Fibroblast of mammary gland (primary cell): ENCODE measurements at regions not wholly inside any gene's neighbourhood (a gene's known extent, or its start where the extent isn't known, plus 50 kb on each side); places are given as distances from the start of the nearest gene placed in this dataset.
A peak's percentile ranks its signal among the peaks of the same experiment; 100 is the strongest.

Experiments used
- DNase-seq: peaks from one replicate; pipeline ENCODE4 v3.0.0-alpha.2; 2010; ENCODE audit warnings: low read depth
- H3K4me3 ChIP-seq: 2 replicates; pipeline ENCODE4 v1.5.1; 2011; ENCODE audit warnings: low read depth, mild to moderate bottlenecking, low read length, moderate library complexity; ENCODE audit not compliant: control insufficient read depth
- TF ChIP-seq, protein P1 (sequence below): conservative IDR thresholded peaks from 2 replicates; pipeline ENCODE4 v1.5.1; 2011; ENCODE audit warnings: low read depth, low read length, inconsistent platforms; ENCODE audit not compliant: control insufficient read depth, insufficient read depth

DNA sequence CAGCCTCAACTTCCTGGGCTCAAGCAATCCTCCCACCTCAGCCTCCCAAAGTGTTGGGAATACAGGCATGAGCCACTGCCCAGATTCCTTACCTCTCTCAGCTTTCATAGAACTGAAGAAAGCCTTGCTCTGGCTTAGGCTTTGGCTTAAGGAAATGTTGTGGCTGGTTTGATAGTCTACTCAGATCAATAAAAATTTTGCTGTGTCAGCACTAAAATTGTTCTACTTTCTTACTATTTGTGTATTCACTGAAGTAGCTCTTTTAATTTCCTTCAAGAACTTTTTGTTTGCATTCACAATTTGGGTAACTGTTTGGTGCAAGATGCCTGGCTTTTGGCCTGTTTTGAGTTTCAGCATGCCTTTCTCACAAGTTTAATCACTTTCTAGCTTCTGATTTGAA, 634.0 kb upstream of the FSHR start:
- TF ChIP-seq, protein P1, sequence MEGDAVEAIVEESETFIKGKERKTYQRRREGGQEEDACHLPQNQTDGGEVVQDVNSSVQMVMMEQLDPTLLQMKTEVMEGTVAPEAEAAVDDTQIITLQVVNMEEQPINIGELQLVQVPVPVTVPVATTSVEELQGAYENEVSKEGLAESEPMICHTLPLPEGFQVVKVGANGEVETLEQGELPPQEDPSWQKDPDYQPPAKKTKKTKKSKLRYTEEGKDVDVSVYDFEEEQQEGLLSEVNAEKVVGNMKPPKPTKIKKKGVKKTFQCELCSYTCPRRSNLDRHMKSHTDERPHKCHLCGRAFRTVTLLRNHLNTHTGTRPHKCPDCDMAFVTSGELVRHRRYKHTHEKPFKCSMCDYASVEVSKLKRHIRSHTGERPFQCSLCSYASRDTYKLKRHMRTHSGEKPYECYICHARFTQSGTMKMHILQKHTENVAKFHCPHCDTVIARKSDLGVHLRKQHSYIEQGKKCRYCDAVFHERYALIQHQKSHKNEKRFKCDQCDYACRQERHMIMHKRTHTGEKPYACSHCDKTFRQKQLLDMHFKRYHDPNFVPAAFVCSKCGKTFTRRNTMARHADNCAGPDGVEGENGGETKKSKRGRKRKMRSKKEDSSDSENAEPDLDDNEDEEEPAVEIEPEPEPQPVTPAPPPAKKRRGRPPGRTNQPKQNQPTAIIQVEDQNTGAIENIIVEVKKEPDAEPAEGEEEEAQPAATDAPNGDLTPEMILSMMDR = no peak

DNA sequence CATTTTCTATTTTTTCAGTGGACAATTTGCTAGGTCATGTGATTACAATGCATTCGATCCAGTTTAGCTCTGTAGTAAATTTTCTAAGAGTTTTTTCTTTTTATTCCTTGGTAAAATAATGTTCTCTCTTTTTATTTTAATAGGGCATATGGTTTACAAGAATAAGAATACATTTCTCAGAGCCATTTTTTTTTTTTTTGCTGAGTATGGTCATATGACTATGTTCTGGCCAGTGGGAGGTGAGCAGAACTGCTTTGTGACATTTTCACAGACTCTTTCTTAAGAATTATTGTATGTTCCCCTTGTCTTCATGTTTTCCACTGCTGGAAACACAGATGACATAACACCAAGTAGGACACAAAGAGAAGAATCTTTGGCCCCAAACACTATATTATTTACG, 626.6 kb upstream of the FSHR start:
- no peak for DNase-seq
- no peak overlapping the region for H3K4me3 ChIP-seq
- TF ChIP-seq, protein P1 = no peak

More for the DNA sequence above, 634.0 kb upstream of the FSHR start:
- no peak overlapping the region for H3K4me3 ChIP-seq
- no peak for DNase-seq

DNA sequence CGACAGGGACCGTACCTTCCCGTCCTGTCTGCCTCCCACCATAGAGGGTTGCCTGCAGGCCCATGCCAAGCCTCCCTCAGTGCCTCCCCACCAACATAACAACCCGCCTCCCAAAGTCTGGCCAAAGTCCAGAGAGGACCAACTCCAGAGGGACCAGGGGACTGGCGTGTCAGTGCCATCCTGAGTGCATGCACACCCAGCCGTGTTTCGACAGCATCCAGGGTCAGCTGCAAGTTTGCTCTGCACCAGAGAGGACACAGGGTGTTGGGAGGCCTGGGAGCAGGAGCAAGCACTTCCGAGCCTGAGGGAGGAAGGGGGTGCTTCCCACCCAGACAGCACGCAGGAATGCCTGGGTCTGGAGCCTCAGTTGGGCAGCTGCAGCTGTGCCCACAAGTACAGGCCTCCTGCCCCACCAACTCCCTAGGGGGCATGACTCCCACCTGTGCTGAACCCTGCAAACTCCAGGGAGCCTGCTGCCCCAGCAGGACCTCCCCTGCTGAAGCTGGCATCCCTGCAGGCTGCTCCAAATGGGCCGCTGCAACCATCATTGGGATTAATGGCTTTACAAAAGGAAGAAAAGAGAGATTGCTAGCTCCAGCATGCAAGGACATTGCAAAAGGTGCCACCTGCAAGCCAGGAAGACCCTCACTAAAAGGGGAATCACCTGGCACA, 618.1 kb upstream of the FSHR start:
- no peak for DNase-seq

DNA sequence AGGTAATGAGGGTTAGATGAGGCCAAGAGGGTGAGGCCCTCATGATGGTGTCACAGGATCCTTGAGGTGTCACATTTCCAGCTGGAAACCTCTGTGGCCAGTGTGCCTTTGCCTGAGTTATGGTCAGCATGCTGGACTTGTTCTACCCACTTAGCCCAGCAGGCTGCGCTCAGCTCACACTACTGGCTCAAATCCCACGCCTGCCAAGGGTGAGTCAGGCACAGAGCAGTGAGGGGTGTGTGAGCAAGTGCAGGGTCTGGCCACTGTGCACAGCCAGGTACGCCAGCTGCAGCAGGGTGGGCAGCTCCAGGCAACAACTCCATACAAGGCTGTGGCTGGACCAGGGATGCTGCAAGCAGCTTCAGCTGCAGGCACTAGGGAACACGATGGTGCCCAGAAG, 616.6 kb upstream of the FSHR start:
- no peak overlapping the region for H3K4me3 ChIP-seq
- TF ChIP-seq, protein P1 = peak; percentile 20
- peak; percentile 9 for DNase-seq

More for the DNA sequence above, 618.1 kb upstream of the FSHR start:
- TF ChIP-seq, protein P1 = no peak
- no peak overlapping the region for H3K4me3 ChIP-seq

DNA sequence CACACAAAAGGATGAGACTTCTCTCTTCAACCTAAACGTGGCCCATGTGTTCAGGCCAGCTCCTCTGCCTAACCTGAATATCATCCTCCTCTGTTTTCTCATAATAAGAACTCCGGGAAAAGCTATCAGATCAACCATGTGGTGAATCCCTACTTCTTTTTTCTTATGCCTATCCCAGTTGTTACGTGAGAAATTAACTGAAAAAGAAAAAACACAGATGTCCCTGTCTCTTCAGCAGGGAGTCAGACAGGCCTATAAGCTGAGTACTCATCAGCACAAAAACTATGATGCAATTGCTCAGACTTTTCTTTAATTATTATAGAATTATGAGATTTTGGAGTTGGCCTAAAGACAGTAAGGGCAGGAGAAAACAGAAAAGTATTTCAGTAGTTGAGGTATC, 613.0 kb upstream of the FSHR start:
- TF ChIP-seq, protein P1 = no peak
- no peak for DNase-seq
- no peak overlapping the region for H3K4me3 ChIP-seq

DNA sequence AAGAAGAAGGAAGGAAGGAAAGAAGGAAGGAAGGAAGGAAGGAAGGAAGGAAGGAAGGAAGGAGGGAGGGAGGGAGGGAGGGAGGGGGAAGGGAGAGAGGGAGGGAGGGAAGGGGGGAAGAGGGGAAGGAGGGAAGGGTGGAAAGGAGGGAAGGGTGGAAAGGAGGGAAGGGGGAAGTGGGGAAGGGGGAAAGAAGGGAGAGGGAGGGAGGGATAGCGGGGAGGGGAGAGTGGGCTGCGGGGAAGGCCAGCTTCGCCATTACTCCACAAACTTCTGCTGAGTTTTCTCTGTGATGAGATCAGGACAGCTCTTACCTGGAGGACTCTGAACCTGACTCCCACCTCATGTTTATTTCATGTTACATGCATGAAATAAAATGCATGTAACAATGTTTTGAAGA, 601.5 kb upstream of the FSHR start:
- H3K4me3 ChIP-seq = no peak overlapping the region
- TF ChIP-seq, protein P1 = no peak
- DNase-seq = no peak
